ENCODE measurements at regions not wholly inside any gene's neighbourhood (a gene's known extent, or its start where the extent isn't known, plus 50 kb on each side); places are given as distances from the start of the nearest gene placed in this dataset.

DNA sequence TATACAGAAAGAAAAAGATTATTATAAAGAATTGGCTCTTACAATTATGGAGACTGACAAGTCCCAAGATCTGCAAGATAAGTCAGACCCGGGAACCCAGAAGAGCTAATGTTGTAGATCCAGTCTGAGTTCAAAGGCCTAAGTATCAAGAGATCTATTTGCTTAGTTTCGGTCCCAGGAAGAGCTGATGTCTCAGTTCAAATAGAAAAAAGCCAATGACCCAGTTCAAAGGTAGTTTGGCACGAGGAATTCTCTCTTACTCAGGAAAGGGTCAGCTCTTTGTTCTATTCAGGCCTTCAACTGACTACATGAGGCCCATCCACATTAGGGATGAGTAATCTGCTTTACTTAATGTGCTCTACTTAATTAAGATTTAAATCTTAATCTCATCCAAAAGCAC, 128.3 kb upstream of the PLCXD3 start:
- TF ChIP-seq CTCF (IDR thresholded peaks at IDR 0.05; ENCODE audit: poor library complexity) (no peak), EZH2 (IDR thresholded peaks at IDR 0.05; ENCODE audit: borderline replicate concordance) (no peak)
